ENCODE measurements at regions not wholly inside any gene's neighbourhood (a gene's known extent, or its start where the extent isn't known, plus 50 kb on each side); places are given as distances from the start of the nearest gene placed in this dataset.

GRCh38 chr22:22133910-22134309 is 110.7 kb upstream of the VPREB1 start:
- DNase-seq: no peak
- no peaks in the 10 kb centered on the region for H3K27me3 ChIP-seq
- no peak for TF ChIP-seq CTCF (IDR thresholded peaks at IDR 0.05)
- TF ChIP-seq POLR2A (IDR thresholded peaks at IDR 0.05): no peak
- 90 to 92% methylated on average over 5 of the region's 5 CpGs for WGBS, 2 donors
- H3K27ac ChIP-seq: no peak overlapping the region
- H3K36me3 ChIP-seq (ENCODE audit: low read depth, missing control alignments): no peaks in the 10 kb centered on the region
- intact Hi-C loops (cut with DNase I; ENCODE audit: low total_unique reads): no loop called here
- no peak overlapping the region for H3K4me3 ChIP-seq
- no peaks in the 10 kb centered on the region for H3K9me3 ChIP-seq
- H3K4me1 ChIP-seq: no peaks in the 10 kb centered on the region

- TF ChIP-seq POLR2A (IDR thresholded peaks at IDR 0.05) (no peak), CTCF (IDR thresholded peaks at IDR 0.05) (no peak)
- Histone ChIP-seq H3K27ac (no peak overlapping the region), H3K4me1 (no peaks in the 10 kb centered on the region), H3K36me3 (ENCODE audit: low read depth, missing control alignments) (no peaks in the 10 kb centered on the region), H3K9me3 (no peaks in the 10 kb centered on the region), H3K4me3 (no peak overlapping the region), H3K27me3 (no peaks in the 10 kb centered on the region)
- no peak for DNase-seq
- 78 to 91% methylated on average over 3 of the region's 3 CpGs for WGBS, 2 donors
- intact Hi-C loops (cut with DNase I; ENCODE audit: low total_unique reads): no loop called here
Observed at GRCh38 chr22:22130953-22131608, 113.5 kb upstream of the VPREB1 start.

GRCh38 chr22:22129387-22129786 is 115.2 kb upstream of the VPREB1 start:
- intact Hi-C loops (cut with DNase I; ENCODE audit: low total_unique reads): no loop called here
- Histone ChIP-seq H3K27ac (no peak overlapping the region), H3K4me3 (no peak overlapping the region), H3K4me1 (no peaks in the 10 kb centered on the region), H3K36me3 (ENCODE audit: low read depth, missing control alignments) (no peaks in the 10 kb centered on the region), H3K27me3 (no peaks in the 10 kb centered on the region), H3K9me3 (no peaks in the 10 kb centered on the region)
- no peak for DNase-seq
- WGBS, 2 donors: 69 to 88% methylated on average over 3 of the region's 3 CpGs
- TF ChIP-seq CTCF (IDR thresholded peaks at IDR 0.05): no peak
- TF ChIP-seq POLR2A (IDR thresholded peaks at IDR 0.05): no peak

- Histone ChIP-seq H3K9me3 (no peaks in the 10 kb centered on the region), H3K27ac (no peak overlapping the region), H3K36me3 (ENCODE audit: low read depth, missing control alignments) (no peaks in the 10 kb centered on the region), H3K4me1 (no peaks in the 10 kb centered on the region), H3K27me3 (no peaks in the 10 kb centered on the region), H3K4me3 (no peak overlapping the region)
- no peak for DNase-seq
- TF ChIP-seq POLR2A (IDR thresholded peaks at IDR 0.05) (no peak), CTCF (IDR thresholded peaks at IDR 0.05) (no peak)
- intact Hi-C loops (cut with DNase I; ENCODE audit: low total_unique reads): no loop called here
- WGBS, 2 donors: 92 to 94% methylated on average over 2 of the region's 2 CpGs
Observed at GRCh38 chr22:22128440-22128839, 116.1 kb upstream of the VPREB1 start.

- Histone ChIP-seq H3K4me1 (no peaks in the 10 kb centered on the region), H3K9me3 (no peaks in the 10 kb centered on the region), H3K4me3 (no peak overlapping the region), H3K36me3 (ENCODE audit: low read depth, missing control alignments) (no peaks in the 10 kb centered on the region), H3K27ac (no peak overlapping the region), H3K27me3 (no peaks in the 10 kb centered on the region)
- DNase-seq: no peak
- 87 to 88% methylated on average over 5 of the region's 5 CpGs for WGBS, 2 donors
- TF ChIP-seq CTCF (IDR thresholded peaks at IDR 0.05) (no peak), POLR2A (IDR thresholded peaks at IDR 0.05) (no peak)
- intact Hi-C loops (cut with DNase I; ENCODE audit: low total_unique reads): no loop called here
Observed at GRCh38 chr22:22127100-22127499, 117.5 kb upstream of the VPREB1 start.

Measured in testis (tissue), 2 donors.